ENCODE measurements at regions not wholly inside any gene's neighbourhood (a gene's known extent, or its start where the extent isn't known, plus 50 kb on each side); places are given as distances from the start of the nearest gene placed in this dataset.
A peak's percentile ranks its signal among the peaks of the same experiment; 100 is the strongest.
"Not testable (repeated sequence)": the region's sequence is repeated elsewhere in the genome, so short reads cannot be mapped to it uniquely, and the experiment has no call there.

GRCh38 chrX:118254611-118255010, 91.3 kb upstream of the WDR44 start:
- DNase-seq (ENCODE audit: low spot score), result peak; percentile 18

GRCh38 chrX:118255921-118256320, 90.0 kb upstream of the WDR44 start:
- DNase-seq (ENCODE audit: low spot score) (no peak), FAIRE-seq (no peak)

More at GRCh38 chrX:118254611-118255010, 91.3 kb upstream of the WDR44 start:
- peak; percentile 81 for FAIRE-seq

- FAIRE-seq, result no peak
- no peak for DNase-seq (ENCODE audit: low spot score)
Measured at GRCh38 chrX:118257781-118258180, 88.1 kb upstream of the WDR44 start.

GRCh38 chrX:118259213-118259612, 86.7 kb upstream of the WDR44 start:
- DNase-seq (ENCODE audit: low spot score) (no peak), FAIRE-seq (no peak)

GRCh38 chrX:118261151-118261550, 84.8 kb upstream of the WDR44 start:
- FAIRE-seq (no peak), DNase-seq (ENCODE audit: low spot score) (no peak)

DNA sequence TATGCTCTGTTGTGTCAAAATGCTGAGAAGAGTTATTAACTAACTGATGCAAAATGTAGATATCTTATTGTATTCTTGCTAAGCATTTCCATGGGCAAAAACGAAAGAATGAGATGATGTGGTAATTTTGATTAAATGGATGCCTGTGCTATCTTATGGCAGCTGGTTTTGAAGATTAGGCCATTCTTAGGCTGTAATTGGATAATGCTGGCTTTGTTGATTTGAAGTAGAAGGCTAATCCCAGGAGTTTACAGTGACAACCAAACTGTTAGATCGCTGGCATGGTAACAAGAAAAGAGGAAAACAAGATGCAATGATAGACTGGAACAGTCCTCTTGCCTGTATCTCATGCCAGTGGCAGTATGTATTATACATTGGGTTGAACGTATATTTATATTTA, 74.1 kb upstream of the WDR44 start:
- DNase-seq (ENCODE audit: low spot score), result no peak
- FAIRE-seq, result no peak

DNA sequence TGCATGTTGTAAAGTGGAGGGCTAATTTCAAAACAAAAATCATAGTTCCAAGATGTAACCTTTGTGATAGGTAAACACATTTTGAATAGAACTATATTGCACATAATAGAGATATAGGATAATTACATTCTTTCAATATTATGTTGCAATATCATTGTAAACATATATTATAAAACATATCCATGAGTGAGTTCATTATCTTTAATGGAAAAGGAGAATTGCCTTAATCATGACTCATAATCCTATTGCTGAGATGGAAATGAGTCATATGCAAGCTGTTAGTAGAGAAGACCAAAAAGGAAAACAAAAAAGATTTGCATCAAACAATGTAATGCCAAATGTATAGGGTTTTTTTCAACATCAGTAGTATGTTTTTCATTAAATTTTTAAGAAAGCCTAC, 73.7 kb upstream of the WDR44 start:
- DNase-seq (ENCODE audit: low spot score), result no peak
- peak; percentile 51 for FAIRE-seq

DNA sequence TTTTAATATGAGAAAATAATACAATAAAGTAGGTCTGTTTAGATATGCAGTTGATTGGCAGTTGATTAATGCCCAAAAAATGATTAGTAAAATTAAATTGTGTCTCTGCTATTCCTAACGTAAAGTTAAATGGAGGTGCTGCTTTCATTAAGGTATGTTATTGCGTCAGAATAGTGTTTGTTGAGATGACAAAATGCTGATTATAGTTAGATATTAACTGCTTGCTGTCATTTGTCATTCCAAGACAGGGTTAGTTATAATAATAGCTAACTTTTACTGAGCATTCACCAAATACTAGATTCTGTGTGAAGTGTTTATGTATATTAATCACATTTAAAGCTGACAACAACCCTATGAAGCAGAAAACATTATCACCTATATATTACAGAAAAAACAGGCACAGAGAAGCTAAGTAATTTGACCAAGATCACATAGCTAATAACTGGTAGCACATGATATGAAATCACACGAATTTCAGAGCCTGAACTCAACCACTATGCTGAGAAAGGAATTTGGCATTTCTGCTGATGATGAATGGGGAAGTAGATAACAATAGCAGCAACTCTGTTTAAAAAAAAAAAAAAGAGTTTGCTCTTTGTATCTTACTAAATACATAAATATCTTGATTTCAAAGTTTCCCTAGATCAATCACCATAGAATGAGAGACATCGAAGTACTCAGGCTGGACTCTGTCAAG, 59.7 kb upstream of the WDR44 start:
- FAIRE-seq (no peak), DNase-seq (ENCODE audit: low spot score) (no peak)

DNA sequence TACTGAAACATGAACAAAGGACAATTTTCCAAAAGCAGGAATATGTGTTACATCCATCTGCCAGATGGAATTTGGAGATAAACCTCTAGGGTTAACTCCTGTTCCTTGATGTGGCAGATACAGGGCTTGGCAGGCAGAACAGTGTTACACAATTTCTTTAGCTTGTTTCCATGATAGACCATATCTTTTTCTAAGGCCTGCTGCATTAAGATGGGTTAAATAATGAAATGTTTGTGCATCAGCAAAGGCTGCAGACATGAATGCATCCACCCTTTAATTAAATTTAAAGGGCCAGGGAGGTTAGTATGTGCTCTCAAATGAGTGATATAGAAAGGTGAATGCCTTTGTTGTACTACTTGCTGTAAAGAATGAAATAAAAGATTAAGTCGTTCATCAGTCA, 50.1 kb upstream of the WDR44 start:
- DNase-seq (ENCODE audit: low spot score); FAIRE-seq: not testable (repeated sequence)

Data from RCC 7860 (cell line).